Memory B cell (primary cell): ENCODE measurements at regions not wholly inside any gene's neighbourhood (a gene's known extent, or its start where the extent isn't known, plus 50 kb on each side); places are given as distances from the start of the nearest gene placed in this dataset.

Experiments used
- ATAC-seq: fragments of 150-1000 bp; cut with Tn5 transposase; 2 replicates; pipeline ENCODE4 v1.10.0; 2021; ENCODE audit warnings: low read depth, mild to moderate bottlenecking, moderate library complexity
- DNase-seq, 2 donors: peaks; one replicate each; pipeline ENCODE4 v3.0.0; 2022; ENCODE audit warnings: low spot score in 2 of 2
- H3K27ac Mint-ChIP-seq: one replicate; pipeline ENCODE4 v1.8.0; 2022; ENCODE audit warnings: mild to moderate bottlenecking, moderate library complexity, mixed read lengths
- H3K27me3 Mint-ChIP-seq: one replicate; pipeline ENCODE4 v1.8.0; 2022; ENCODE audit warnings: mixed read lengths
- H3K36me3 Mint-ChIP-seq: one replicate; pipeline ENCODE4 v1.8.0; 2022; ENCODE audit warnings: mild to moderate bottlenecking, mixed read lengths
- H3K4me1 Mint-ChIP-seq: one replicate; pipeline ENCODE4 v1.8.0; 2022; ENCODE audit warnings: mixed read lengths
- H3K4me3 Mint-ChIP-seq: one replicate; pipeline ENCODE4 v1.8.0; 2022; ENCODE audit warnings: mild to moderate bottlenecking, moderate library complexity, mixed read lengths
- H3K9me3 Mint-ChIP-seq: one replicate; pipeline ENCODE4 v1.8.0; 2022; ENCODE audit warnings: mixed read lengths

DNA sequence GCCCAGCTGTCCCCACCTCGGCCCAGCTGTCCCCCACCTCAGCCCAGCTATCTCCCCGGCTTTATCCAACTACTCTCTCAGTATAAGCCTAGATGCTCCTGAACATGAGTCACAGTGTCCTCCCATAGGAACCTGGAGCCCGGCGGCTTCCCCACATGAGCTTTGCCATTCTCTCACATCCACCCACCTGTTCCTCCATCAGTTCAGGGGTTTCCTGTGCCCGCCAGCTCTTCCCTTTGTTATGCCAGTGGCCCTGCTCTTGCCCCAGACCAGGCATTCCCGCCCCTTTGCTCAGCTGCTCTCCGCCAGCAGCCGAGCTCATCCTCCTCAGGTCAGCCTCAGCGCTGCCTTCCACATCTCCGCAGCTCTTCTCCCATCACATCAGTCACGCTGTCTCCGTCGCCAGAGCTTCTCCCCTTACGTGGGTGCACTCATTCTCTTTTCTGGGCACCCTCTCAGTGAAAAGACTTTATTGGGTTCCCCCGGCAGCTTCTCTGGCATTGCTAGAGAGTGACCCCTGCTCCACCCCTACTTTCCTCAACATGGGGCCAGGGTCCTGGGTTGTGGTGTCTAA lies 89.5 kb upstream of the CSF3R start:
- H3K9me3 Mint-ChIP-seq = no peaks in the 10 kb centered on the region
- H3K4me3 Mint-ChIP-seq = no peak overlapping the region
- no peaks in the 10 kb centered on the region for H3K36me3 Mint-ChIP-seq
- ATAC-seq (no peak), DNase-seq (no peak)
- H3K27ac Mint-ChIP-seq = no peak overlapping the region
- no peaks in the 10 kb centered on the region for H3K4me1 Mint-ChIP-seq
- peaks cover 27% of the 10 kb centered on the region for H3K27me3 Mint-ChIP-seq

DNA sequence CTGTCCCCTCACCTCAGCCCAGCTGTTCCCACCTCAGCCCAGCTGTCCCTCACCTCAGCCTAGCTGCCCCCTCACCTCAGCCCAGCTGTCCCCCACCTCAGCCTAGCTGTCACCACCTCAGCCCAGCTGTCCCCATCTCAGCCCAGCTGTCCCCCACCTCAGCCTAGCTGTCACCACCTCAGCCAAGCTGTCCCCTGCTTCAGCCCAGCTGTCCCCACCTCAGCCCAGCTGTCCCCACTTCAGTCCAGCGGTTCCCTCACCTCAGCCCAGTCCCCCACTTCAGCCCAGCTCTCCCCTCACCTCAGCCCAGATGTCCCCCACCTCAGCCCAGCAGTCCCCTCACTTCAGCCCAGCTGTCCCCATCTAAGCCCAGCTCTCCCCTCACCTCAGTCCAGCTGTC lies 88.4 kb upstream of the CSF3R start:
- Mint-ChIP-seq H3K27ac (no peak overlapping the region), H3K9me3 (no peaks in the 10 kb centered on the region), H3K36me3 (no peaks in the 10 kb centered on the region), H3K4me3 (no peak overlapping the region), H3K27me3 (peaks cover 31% of the 10 kb centered on the region), H3K4me1 (no peaks in the 10 kb centered on the region)
- DNase-seq (no peak), ATAC-seq (no peak)

DNA sequence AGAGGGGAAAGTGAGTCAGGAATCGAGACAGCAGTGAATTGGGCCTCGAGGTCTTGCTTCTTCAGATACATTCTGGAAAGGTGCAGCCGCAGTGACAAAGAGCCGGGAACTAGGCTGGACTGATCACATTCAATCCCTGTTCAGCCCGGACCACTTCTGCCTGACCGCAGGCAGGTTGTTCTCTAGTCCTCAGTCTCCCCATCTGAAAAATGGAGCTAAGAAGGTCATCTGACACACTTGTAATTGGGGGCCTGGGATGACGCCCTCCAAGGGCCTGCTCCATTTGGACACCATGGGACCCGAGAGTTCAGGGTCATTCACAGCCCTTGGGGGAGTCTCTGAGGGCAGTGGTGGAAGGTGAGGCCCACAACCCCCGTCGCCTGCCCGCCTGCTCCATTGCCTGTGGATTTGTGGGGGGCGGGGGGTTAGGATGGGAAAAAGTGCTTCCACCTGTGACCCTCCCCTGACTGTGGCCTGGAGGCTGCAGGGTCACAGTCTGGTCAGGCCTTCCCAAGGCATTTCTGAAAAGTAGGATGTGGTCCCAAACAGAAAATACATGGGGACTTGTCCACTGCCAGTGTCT lies 87.9 kb upstream of the CSF3R start:
- Mint-ChIP-seq H3K4me1 (no peaks in the 10 kb centered on the region), H3K36me3 (no peaks in the 10 kb centered on the region), H3K4me3 (no peak overlapping the region), H3K27me3 (peaks cover 36% of the 10 kb centered on the region), H3K27ac (no peak overlapping the region), H3K9me3 (no peaks in the 10 kb centered on the region)
- DNase-seq (no peak), ATAC-seq (no peak)

DNA sequence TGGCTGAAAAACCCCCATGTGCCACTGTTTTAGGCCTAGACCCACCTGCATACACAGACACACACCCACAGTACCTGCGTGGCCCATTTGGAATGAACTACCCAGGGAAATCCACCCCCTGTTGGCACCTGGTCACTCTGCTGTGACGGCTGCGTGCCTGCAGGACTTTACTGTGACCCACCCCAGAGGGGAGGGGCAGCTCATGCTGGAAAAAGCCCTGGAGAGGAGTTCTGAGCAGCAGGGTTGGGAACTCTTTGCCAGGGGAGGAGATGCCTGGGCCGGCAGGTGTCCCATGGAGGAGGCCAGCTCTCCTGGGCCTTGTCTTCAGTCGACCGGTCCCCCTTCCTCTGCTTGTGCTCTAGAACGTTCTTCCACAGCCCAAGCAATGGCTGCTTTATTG lies 87.3 kb upstream of the CSF3R start:
- Mint-ChIP-seq H3K27ac (no peak overlapping the region), H3K4me3 (no peak overlapping the region), H3K27me3 (peaks cover 36% of the 10 kb centered on the region), H3K36me3 (no peaks in the 10 kb centered on the region), H3K9me3 (no peaks in the 10 kb centered on the region), H3K4me1 (no peaks in the 10 kb centered on the region)
- ATAC-seq (no peak), DNase-seq (no peak)

DNA sequence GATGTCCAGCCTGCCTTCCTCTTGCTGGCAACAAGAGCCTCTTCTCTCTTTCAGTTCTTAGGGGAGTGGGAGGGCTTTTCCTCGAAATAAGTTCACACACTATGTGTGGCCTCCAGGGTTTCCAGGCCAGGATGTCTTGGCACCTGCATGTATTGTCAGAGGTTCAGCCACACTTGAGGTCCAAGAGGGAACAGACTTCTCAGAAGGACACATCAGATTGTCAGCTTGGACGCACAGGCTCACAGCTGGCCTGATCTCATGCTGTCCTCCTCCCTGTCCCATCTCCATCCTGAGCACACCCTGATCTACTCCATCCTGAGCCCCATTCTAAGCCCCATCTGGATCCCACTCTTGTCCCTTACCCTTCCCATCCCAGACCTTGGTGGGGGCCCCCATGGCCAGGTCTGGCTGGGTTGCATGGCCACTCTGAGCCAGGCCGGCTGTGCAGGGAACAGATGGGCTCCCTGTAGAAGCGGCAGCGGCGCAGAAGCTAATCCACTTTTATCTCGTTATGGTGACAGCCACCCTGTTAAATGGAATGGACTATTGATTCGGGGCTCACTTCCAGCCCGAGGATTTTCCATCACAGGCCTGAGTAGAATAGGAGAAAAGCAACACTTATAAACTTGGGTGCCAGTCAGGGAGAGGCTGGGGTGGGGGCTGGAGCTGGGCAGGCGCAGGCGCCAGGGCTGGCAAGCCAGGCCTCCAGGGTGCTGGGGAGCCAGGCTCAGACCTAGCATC lies 85.1 kb upstream of the CSF3R start:
- DNase-seq (no peak), ATAC-seq (no peak)
- no peaks in the 10 kb centered on the region for H3K4me1 Mint-ChIP-seq
- H3K4me3 Mint-ChIP-seq = no peak overlapping the region
- no peak overlapping the region for H3K27ac Mint-ChIP-seq
- no peaks in the 10 kb centered on the region for H3K9me3 Mint-ChIP-seq
- peaks cover 26% of the 10 kb centered on the region for H3K27me3 Mint-ChIP-seq
- no peaks in the 10 kb centered on the region for H3K36me3 Mint-ChIP-seq

DNA sequence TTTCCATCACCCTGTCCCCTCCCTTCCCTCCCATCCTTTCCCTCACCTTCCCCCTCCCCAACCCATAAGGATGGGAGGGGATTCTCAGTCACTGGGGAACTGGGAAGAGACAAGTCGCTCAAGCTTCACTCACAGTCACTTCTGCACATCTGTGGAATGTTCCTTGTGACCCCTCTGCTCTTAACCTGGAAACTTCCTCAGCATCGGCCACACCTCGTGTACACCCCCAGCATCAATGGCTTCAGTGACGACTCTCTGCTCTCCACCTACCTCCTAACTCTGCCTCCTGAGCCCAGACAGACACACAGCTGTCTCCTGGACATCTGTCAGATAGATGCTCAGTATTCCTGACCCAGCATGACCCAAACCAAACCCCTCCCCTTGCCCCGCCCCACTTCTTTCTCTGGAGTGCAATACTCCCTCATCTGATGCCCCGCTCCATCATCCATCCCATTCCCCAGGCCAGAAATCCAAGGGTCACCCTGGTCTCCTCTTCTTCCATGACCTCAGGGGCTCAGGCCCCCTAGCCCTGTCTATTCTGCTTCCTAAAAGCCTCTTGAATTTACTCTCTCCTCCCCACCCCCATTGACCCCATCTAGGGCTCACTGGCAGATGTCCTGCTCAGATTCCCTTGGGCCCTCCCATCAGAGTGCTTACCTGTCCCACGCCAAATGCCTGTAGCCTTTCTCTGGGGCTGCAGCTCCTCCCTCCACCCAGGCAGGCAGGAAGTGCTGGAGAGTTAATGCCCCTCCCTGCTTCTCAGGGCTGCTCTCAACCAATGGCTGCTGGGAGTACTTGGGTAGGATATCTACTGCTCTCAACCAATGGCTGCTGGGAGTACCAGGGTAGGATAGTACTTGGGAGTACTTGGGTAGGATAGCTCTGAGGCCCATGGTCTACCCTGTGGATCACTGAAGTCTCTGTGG lies 83.1 kb upstream of the CSF3R start:
- Mint-ChIP-seq H3K4me3 (no peak overlapping the region), H3K9me3 (no peaks in the 10 kb centered on the region), H3K27ac (no peak overlapping the region), H3K36me3 (no peaks in the 10 kb centered on the region), H3K4me1 (no peaks in the 10 kb centered on the region), H3K27me3 (peaks cover 19% of the 10 kb centered on the region)
- no peak for ATAC-seq
- DNase-seq = no peak

DNA sequence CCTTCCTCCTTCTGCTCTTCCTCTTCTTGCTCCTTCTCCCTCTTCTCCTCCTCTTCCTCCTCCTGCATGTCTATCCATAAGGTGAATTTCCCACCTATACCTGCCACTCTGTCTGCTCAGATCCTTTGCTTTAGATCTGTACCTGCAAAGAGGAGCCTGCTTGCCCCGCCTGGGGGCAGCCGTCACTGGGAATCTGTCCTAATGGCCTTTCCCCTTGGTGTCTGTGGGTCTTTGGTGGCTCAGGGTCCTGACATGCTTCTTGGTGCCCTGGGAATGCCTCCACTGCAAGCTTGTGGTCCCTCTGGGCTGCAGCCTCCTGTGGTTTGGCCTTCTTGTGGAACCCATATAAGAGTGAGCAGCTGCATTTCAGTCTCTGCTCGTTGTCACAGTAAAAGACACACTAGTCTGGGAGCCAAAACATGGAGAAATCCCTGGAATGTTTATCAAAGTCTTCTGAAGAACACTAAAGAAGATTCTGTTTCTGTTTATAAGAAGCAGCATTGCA lies 79.5 kb upstream of the CSF3R start:
- H3K27me3 Mint-ChIP-seq = peaks cover 13% of the 10 kb centered on the region
- no peaks in the 10 kb centered on the region for H3K4me1 Mint-ChIP-seq
- H3K27ac Mint-ChIP-seq = no peak overlapping the region
- H3K4me3 Mint-ChIP-seq = no peak overlapping the region
- H3K9me3 Mint-ChIP-seq = no peaks in the 10 kb centered on the region
- ATAC-seq = no peak
- no peaks in the 10 kb centered on the region for H3K36me3 Mint-ChIP-seq
- DNase-seq = no peak

DNA sequence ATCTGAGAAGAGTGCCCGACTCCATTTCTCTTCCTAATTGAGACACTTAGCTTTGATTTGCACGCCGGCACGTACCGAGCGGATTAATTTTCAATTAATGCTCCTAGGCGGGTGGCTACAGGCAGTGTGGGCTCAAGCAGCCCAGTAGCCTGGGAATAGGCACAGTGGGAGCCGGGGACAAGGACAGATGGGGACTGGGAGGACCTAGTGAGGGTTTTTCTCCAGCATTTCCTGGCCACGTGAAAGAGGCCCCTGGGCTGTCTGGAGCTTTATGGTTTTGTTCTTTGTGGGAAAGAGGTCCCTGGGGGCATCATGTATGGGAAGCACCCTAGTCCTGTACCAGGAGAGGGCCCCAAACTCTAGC lies 78.6 kb upstream of the CSF3R start:
- no peaks in the 10 kb centered on the region for H3K4me1 Mint-ChIP-seq
- H3K27ac Mint-ChIP-seq = no peak overlapping the region
- no peaks in the 10 kb centered on the region for H3K9me3 Mint-ChIP-seq
- H3K36me3 Mint-ChIP-seq = no peaks in the 10 kb centered on the region
- ATAC-seq = no peak
- H3K27me3 Mint-ChIP-seq = peaks cover 11% of the 10 kb centered on the region
- H3K4me3 Mint-ChIP-seq = no peak overlapping the region
- no peak for DNase-seq

DNA sequence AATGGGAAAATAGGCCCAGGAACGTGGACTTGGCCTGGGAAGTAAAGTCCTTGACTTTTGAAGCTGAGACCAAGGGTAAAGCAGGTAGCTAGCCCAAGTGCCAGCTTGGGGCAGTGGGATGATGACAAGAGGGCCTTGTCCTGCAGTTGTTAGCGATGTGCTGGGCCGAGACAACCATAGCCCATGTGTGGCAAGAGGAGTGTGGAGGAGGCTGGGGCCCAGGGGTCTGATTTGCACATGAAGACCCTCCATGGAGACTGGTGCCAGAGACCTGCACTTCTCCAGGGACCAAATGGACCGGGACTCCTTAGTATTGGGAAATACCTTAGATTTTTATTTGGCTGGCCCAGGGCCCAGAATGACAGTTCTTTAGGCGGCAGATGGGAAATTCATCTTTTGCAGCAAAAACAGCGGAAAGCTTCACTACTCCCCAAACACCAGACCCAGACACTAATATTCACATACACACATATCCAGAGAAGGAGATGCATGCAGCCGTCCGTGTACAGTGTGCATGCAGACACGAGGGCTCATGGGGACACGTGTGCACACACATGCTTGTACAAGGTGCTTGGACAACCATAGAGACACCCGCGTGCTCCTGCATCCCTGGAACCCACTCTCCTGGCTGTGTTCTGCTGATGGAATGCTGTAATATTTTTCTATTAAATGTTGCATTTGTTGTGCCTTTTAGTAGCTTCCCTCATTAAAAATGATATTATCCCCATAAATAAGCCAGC lies 78.1 kb upstream of the CSF3R start:
- Mint-ChIP-seq H3K9me3 (no peaks in the 10 kb centered on the region), H3K27me3 (peaks cover 7% of the 10 kb centered on the region), H3K4me3 (no peak overlapping the region), H3K36me3 (no peaks in the 10 kb centered on the region), H3K4me1 (no peaks in the 10 kb centered on the region), H3K27ac (no peak overlapping the region)
- DNase-seq = no peak
- ATAC-seq = no peak

DNA sequence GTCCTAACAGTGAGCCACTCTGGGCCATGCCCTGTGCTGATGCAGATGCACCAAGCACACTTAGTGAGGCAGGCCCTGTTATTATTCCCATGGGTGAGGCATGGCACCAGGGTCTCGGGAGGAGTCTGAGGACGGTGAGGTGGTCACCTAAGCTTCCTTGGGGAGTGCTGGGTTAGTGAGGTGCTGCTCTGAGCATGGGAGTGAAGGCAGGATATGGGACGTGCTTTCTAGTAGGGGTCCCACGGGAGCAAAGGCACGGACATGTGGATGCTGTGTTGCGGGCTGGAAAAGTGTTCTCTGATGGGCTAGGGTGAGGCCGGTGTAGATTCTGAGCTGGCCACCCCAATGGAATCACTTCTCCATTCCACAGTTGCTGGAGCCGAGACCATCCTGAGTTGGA lies 77.5 kb upstream of the CSF3R start:
- Mint-ChIP-seq H3K36me3 (no peaks in the 10 kb centered on the region), H3K9me3 (no peaks in the 10 kb centered on the region), H3K27ac (no peak overlapping the region), H3K4me1 (no peaks in the 10 kb centered on the region), H3K4me3 (no peak overlapping the region), H3K27me3 (peaks cover 6% of the 10 kb centered on the region)
- ATAC-seq (no peak), DNase-seq (no peak)

DNA sequence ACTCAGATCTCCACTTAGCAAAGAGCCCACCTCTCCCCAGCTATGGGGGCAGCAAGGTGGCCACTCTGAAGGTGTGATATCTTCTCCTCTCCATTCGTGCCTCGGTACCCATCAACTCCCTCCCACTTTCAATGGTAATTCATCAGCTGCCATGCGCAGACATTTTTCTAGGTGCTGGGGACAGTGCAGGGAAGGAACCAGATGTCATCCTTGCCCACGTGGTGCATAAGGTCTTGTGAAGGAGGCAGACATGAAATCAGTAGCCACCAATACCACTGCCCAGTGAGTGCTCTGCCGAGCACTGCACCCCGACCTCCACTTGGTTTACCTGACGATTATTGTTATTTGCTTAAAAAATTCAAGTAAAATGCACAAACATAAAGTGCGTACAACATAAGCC lies 76.3 kb upstream of the CSF3R start:
- no peak for ATAC-seq
- peaks cover 9% of the 10 kb centered on the region for H3K27me3 Mint-ChIP-seq
- H3K9me3 Mint-ChIP-seq = no peaks in the 10 kb centered on the region
- DNase-seq = no peak
- no peak overlapping the region for H3K4me3 Mint-ChIP-seq
- H3K4me1 Mint-ChIP-seq = no peaks in the 10 kb centered on the region
- H3K36me3 Mint-ChIP-seq = no peaks in the 10 kb centered on the region
- no peak overlapping the region for H3K27ac Mint-ChIP-seq

DNA sequence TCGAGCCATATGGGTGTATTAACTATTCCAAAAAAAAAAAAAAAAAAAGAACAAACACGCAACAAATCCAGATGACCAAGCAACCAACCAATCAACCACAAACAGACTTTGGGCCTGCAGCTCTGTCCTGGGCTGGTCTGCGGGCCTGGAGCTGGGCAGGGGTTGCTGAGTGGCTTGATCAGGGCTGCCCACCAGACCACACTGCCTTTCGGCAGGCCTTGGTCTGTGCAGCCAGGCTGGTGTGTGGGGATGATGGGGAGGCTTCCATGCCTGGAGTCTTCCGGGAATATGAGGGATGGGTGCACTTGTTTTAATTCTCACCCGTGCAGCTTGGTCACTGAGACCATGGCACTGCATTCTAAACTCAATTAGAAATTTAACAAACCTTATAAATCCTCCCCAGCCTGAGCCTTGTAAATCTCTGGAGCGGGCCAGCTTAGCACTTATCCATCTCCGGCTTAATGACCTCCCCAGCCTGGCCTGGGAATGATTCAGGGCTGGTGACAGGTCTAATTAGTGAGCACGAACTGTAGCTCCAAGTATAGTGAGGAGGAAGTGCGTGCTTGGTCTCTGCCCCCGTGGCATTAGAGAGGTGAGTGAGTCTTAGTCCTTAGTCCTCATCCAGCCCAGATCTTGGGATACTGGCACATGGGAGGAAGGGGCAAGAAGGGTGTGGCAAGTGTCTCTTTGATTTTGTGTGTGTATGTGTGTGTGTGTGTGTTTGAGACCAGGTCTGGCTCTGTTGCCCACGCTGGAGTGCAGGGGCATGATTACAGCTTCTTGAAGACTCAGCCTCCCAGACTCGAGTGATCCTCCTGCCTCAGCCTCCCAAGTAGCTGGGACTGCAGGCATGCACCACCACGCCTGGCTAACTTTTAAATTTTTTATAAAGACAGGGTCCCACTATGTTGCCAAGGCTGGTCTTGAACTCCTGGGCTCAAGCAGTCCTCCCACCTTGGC lies 74.6 kb upstream of the CSF3R start:
- no peaks in the 10 kb centered on the region for H3K36me3 Mint-ChIP-seq
- ATAC-seq (no peak), DNase-seq (no peak)
- H3K9me3 Mint-ChIP-seq = no peaks in the 10 kb centered on the region
- no peak overlapping the region for H3K4me3 Mint-ChIP-seq
- no peak overlapping the region for H3K27ac Mint-ChIP-seq
- H3K4me1 Mint-ChIP-seq = peaks cover 4% of the 10 kb centered on the region
- H3K27me3 Mint-ChIP-seq = peaks cover 22% of the 10 kb centered on the region

DNA sequence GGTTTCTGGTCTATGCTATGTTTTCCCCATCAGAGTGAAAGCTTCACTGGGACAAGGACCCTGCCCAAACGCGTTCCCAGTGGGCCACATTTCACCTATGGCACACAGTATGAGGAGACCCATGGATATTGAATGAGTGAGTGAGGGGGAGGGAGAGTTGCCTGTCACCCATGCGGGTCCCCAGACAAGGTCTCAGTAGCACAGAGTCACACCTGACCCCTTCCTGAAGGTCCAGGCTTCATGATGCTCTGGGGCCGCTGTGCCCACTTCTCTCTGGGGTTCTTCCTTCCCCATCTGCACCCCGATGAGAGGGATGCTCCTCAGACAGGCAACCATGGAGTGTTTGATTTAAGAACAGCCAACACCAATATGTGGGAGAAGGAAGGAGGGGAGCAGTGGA lies 72.3 kb upstream of the CSF3R start:
- Mint-ChIP-seq H3K4me1 (peaks cover 4% of the 10 kb centered on the region), H3K27ac (no peak overlapping the region), H3K36me3 (no peaks in the 10 kb centered on the region), H3K4me3 (no peak overlapping the region), H3K27me3 (peaks cover 23% of the 10 kb centered on the region), H3K9me3 (no peaks in the 10 kb centered on the region)
- ATAC-seq (no peak), DNase-seq (no peak)
